Transverse colon (tissue), 3 donors: ENCODE measurements at regions not wholly inside any gene's neighbourhood (a gene's known extent, or its start where the extent isn't known, plus 50 kb on each side); places are given as distances from the start of the nearest gene placed in this dataset.

ENCODE experiments used
- CTCF ChIP-seq, 5 experiments: fragments of 200-600 bp in 3 of 5; fragments of 450-650 bp in 2 of 5; sonication (generic) in 3 of 5; IDR thresholded peaks; 1 replicate in 2 of 5; 2 replicates in 3 of 5; pipeline ENCODE4 v1.5.1; 2016 to 2017; ENCODE audit warnings: antibody characterized with exemption in 5 of 5, inconsistent platforms in 3 of 5, mild to moderate bottlenecking in 2 of 5, moderate library complexity in 1 of 5
- POLR2A ChIP-seq: fragments of 450-650 bp; IDR thresholded peaks from one replicate; pipeline ENCODE4 v1.6.1; 2016; ENCODE audit warnings: antibody characterized with exemption, mild to moderate bottlenecking, moderate library complexity

- TF ChIP-seq CTCF (IDR thresholded peaks at IDR 0.05) (no peak), POLR2A (no peak)
These were observed 86.9 kb upstream of the SH3PXD2B start for GRCh38 chr5:172541099-172541772.
